ENCODE measurements at regions not wholly inside any gene's neighbourhood (a gene's known extent, or its start where the extent isn't known, plus 50 kb on each side); places are given as distances from the start of the nearest gene placed in this dataset.

- no peak for TF ChIP-seq CTCF (IDR thresholded peaks at IDR 0.05; ENCODE audit: control insufficient read depth, extremely low read depth, insufficient read depth)
- no peak overlapping the region for H3K4me3 ChIP-seq (ENCODE audit: low read depth, low read length)
- DNase-seq (ENCODE audit: low read depth): no peak
Measured at GRCh38 chr6:40755749-40756452, 168.7 kb upstream of the LRFN2 start.

- H3K4me3 ChIP-seq (ENCODE audit: low read depth, low read length): no peak overlapping the region
- TF ChIP-seq CTCF (IDR thresholded peaks at IDR 0.05; ENCODE audit: control insufficient read depth, extremely low read depth, insufficient read depth): no peak
- no peak for DNase-seq (ENCODE audit: low read depth)
Measured at GRCh38 chr6:40755046-40755681, 168.0 kb upstream of the LRFN2 start.

- no peak for DNase-seq (ENCODE audit: low read depth)
- no peak for TF ChIP-seq CTCF (IDR thresholded peaks at IDR 0.05; ENCODE audit: control insufficient read depth, extremely low read depth, insufficient read depth)
- no peak overlapping the region for H3K4me3 ChIP-seq (ENCODE audit: low read depth, low read length)
Measured at GRCh38 chr6:40754461-40755045, 167.4 kb upstream of the LRFN2 start.

- DNase-seq (ENCODE audit: low read depth): no peak
- no peak overlapping the region for H3K4me3 ChIP-seq (ENCODE audit: low read depth, low read length)
- TF ChIP-seq CTCF (IDR thresholded peaks at IDR 0.05; ENCODE audit: control insufficient read depth, extremely low read depth, insufficient read depth): no peak
Measured at GRCh38 chr6:40753675-40754448, 166.7 kb upstream of the LRFN2 start.

GRCh38 chr6:40753048-40753447 is 165.9 kb upstream of the LRFN2 start:
- DNase-seq (ENCODE audit: low read depth): no peak
- H3K4me3 ChIP-seq (ENCODE audit: low read depth, low read length): no peak overlapping the region
- TF ChIP-seq CTCF (IDR thresholded peaks at IDR 0.05; ENCODE audit: control insufficient read depth, extremely low read depth, insufficient read depth): no peak

- H3K4me3 ChIP-seq (ENCODE audit: low read depth, low read length): no peak overlapping the region
- DNase-seq (ENCODE audit: low read depth): no peak
- no peak for TF ChIP-seq CTCF (IDR thresholded peaks at IDR 0.05; ENCODE audit: control insufficient read depth, extremely low read depth, insufficient read depth)
Measured at GRCh38 chr6:40744835-40745234, 157.7 kb upstream of the LRFN2 start.

Data from LNCaP clone FGC (cell line).